Liver (tissue), 8 donors: ENCODE measurements at regions not wholly inside any gene's neighbourhood (a gene's known extent, or its start where the extent isn't known, plus 50 kb on each side); places are given as distances from the start of the nearest gene placed in this dataset.

Experiments
- DNase-seq: peaks from one replicate; pipeline ENCODE4 v3.0.0-alpha.2; 2017; ENCODE audit warnings: low spot score
- H3K27ac ChIP-seq, 2 donors: one replicate each; pipeline ENCODE4 v1.7.0; 2013; ENCODE audit warnings: inconsistent platforms in 2 of 2, low read length in 2 of 2, control low read depth in 1 of 2, low read depth in 1 of 2, mild to moderate bottlenecking in 1 of 2
- H3K27me3 ChIP-seq, 4 donors: one replicate each; pipeline versions ENCODE4 v1.6.1 to v1.7.0; 2013; ENCODE audit warnings: low read length in 3 of 4, inconsistent platforms in 1 of 4, mild to moderate bottlenecking in 1 of 4, moderate library complexity in 1 of 4; ENCODE audit not compliant: control insufficient read depth in 4 of 4, insufficient read depth in 4 of 4
- H3K36me3 ChIP-seq, 4 donors: one replicate each; pipeline versions ENCODE4 v1.6.1 to v1.7.0; 2013; ENCODE audit warnings: low read length in 3 of 4, mild to moderate bottlenecking in 3 of 4, low read depth in 1 of 4, moderate library complexity in 1 of 4; ENCODE audit not compliant: control insufficient read depth in 4 of 4, insufficient read depth in 3 of 4
- H3K4me1 ChIP-seq, 4 donors: one replicate each; pipeline versions ENCODE4 v1.6.1 to v1.7.0; 2013; ENCODE audit warnings: low read length in 3 of 4, mild to moderate bottlenecking in 3 of 4, moderate library complexity in 1 of 4; ENCODE audit not compliant: control insufficient read depth in 4 of 4, insufficient read depth in 4 of 4
- H3K4me3 ChIP-seq, 3 donors: one replicate each; pipeline versions ENCODE4 v1.6.1 to v1.7.0; 2013; ENCODE audit warnings: low read length in 3 of 3, control low read depth in 1 of 3, low read depth in 1 of 3, mild to moderate bottlenecking in 1 of 3
- H3K9ac ChIP-seq, 2 donors: one replicate each; pipeline ENCODE4 v1.7.0; 2013; ENCODE audit warnings: low read length in 2 of 2, mild to moderate bottlenecking in 2 of 2, moderate library complexity in 2 of 2, control low read depth in 1 of 2, low read depth in 1 of 2
- H3K9me3 ChIP-seq, 4 donors: one replicate each; pipeline versions ENCODE4 v1.6.1 to v1.7.0; 2013; ENCODE audit warnings: low read length in 3 of 4; ENCODE audit not compliant: control insufficient read depth in 4 of 4
- EGR1 ChIP-seq, 2 donors: IDR thresholded peaks; 2 replicates each; pipeline ENCODE4 v1.6.1; 2016 to 2018; ENCODE audit warnings: antibody characterized with exemption in 2 of 2, low read depth in 2 of 2
- FOXA2 ChIP-seq: IDR thresholded peaks from 2 replicates; pipeline ENCODE4 v1.6.1; 2016; ENCODE audit warnings: antibody characterized with exemption
- GABPA ChIP-seq, 2 donors: IDR thresholded peaks in 1 of 2; conservative IDR thresholded peaks in 1 of 2; 2 replicates each; pipeline ENCODE4 v1.6.1; 2016; ENCODE audit warnings: antibody characterized with exemption in 2 of 2, mild to moderate bottlenecking in 1 of 2, moderate library complexity in 1 of 2
- HNF4A ChIP-seq, 2 donors: conservative IDR thresholded peaks; 2 replicates each; pipeline ENCODE4 v1.6.1; 2016; ENCODE audit warnings: antibody characterized with exemption in 2 of 2, mild to moderate bottlenecking in 2 of 2
- HNF4G ChIP-seq: IDR thresholded peaks from 2 replicates; pipeline ENCODE4 v1.6.1; 2016; ENCODE audit warnings: antibody characterized with exemption
- JUND ChIP-seq, 2 donors: IDR thresholded peaks; 2 replicates each; pipeline ENCODE4 v1.6.1; 2016; ENCODE audit warnings: antibody characterized with exemption in 2 of 2
- NR2F2 ChIP-seq: IDR thresholded peaks from 2 replicates; pipeline ENCODE4 v1.6.1; 2016; ENCODE audit warnings: antibody characterized with exemption
- SP1 ChIP-seq: IDR thresholded peaks from 2 replicates; pipeline ENCODE4 v1.6.1; 2018; ENCODE audit warnings: antibody characterized with exemption, mild to moderate bottlenecking
- TAF1 ChIP-seq: conservative IDR thresholded peaks from 2 replicates; pipeline ENCODE4 v1.6.1; 2016; ENCODE audit warnings: antibody characterized with exemption, mild to moderate bottlenecking
- YY1 ChIP-seq: IDR thresholded peaks from 2 replicates; pipeline ENCODE4 v1.6.1; 2016; ENCODE audit warnings: antibody characterized with exemption, mild to moderate bottlenecking
- WGBS: extraction: QIAGEN DNeasy Blood & Tissue Kit; methylation state at CpG from one replicate; pipeline ENCODE4 v1.1.7; 2013; 5-methylcytosine and 5-hydroxymethylcytosine counted together
- TF ChIP-seq, protein P1 (sequence below): IDR thresholded peaks from 2 replicates; pipeline ENCODE4 v1.6.1; 2016; ENCODE audit warnings: antibody characterized with exemption, mild to moderate bottlenecking
- TF ChIP-seq, protein P2 (sequence below): fragments of 150-350 bp; IDR thresholded peaks from 2 replicates; pipeline ENCODE4 v1.5.1; 2017; ENCODE audit warnings: improper control_type of control experiment, low read depth, low read length; ENCODE audit not compliant: missing input control
- TF ChIP-seq, protein P3 (sequence below): IDR thresholded peaks from 2 replicates; pipeline ENCODE4 v1.6.1; 2016; ENCODE audit warnings: antibody characterized with exemption
- TF ChIP-seq, protein P4 (sequence below): IDR thresholded peaks from 2 replicates; pipeline ENCODE4 v1.6.1; 2016; ENCODE audit warnings: antibody characterized with exemption
- TF ChIP-seq, protein P5 (sequence below): IDR thresholded peaks from 2 replicates; pipeline ENCODE4 v1.6.1; 2016; ENCODE audit warnings: antibody characterized with exemption
- donor health status: healthy.
- donor health status: healthy.
- donor health status: healthy.
- donor health status: healthy.
- donor health status: healthy.

DNA sequence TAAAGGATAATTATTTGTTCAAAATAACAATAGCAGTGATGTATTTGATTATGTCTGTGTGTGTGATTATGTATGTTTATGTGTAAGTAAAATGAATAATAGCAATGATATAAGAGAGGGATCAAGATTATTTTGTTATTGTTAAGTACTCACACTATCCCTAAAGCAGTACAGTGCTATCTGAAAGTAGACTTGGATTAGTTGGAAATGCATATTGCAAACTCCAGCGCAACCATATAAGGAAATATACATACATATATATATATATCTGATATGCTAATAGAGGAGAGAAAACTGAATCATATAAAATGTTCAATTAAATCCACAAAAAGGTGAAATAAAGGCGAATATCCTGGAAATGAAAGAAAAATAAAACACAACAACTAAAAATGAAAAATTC is 268.4 kb downstream of the HINT1 start:
- Histone ChIP-seq H3K9ac (no peak overlapping the region), H3K27me3 (no peaks in the 10 kb centered on the region), H3K36me3 (no peaks in the 10 kb centered on the region), H3K4me3 (no peak overlapping the region), H3K27ac (no peak overlapping the region), H3K9me3 (no peaks in the 10 kb centered on the region), H3K4me1 (no peaks in the 10 kb centered on the region)
- no peak for DNase-seq
- TF ChIP-seq EGR1 (IDR thresholded peaks at IDR 0.05; ENCODE audit: low read depth in 2 of 2) (no peak), YY1 (no peak), GABPA (IDR thresholded peaks at IDR 0.05 in 1 of 2, conservative IDR thresholded peaks at IDR 0.05 in 1 of 2) (no peak), JUND (IDR thresholded peaks at IDR 0.05) (no peak), SP1 (no peak), NR2F2 (no peak), FOXA2 (no peak)
- TF ChIP-seq, protein P1, sequence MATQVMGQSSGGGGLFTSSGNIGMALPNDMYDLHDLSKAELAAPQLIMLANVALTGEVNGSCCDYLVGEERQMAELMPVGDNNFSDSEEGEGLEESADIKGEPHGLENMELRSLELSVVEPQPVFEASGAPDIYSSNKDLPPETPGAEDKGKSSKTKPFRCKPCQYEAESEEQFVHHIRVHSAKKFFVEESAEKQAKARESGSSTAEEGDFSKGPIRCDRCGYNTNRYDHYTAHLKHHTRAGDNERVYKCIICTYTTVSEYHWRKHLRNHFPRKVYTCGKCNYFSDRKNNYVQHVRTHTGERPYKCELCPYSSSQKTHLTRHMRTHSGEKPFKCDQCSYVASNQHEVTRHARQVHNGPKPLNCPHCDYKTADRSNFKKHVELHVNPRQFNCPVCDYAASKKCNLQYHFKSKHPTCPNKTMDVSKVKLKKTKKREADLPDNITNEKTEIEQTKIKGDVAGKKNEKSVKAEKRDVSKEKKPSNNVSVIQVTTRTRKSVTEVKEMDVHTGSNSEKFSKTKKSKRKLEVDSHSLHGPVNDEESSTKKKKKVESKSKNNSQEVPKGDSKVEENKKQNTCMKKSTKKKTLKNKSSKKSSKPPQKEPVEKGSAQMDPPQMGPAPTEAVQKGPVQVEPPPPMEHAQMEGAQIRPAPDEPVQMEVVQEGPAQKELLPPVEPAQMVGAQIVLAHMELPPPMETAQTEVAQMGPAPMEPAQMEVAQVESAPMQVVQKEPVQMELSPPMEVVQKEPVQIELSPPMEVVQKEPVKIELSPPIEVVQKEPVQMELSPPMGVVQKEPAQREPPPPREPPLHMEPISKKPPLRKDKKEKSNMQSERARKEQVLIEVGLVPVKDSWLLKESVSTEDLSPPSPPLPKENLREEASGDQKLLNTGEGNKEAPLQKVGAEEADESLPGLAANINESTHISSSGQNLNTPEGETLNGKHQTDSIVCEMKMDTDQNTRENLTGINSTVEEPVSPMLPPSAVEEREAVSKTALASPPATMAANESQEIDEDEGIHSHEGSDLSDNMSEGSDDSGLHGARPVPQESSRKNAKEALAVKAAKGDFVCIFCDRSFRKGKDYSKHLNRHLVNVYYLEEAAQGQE = no peak
- TF ChIP-seq, protein P2, sequence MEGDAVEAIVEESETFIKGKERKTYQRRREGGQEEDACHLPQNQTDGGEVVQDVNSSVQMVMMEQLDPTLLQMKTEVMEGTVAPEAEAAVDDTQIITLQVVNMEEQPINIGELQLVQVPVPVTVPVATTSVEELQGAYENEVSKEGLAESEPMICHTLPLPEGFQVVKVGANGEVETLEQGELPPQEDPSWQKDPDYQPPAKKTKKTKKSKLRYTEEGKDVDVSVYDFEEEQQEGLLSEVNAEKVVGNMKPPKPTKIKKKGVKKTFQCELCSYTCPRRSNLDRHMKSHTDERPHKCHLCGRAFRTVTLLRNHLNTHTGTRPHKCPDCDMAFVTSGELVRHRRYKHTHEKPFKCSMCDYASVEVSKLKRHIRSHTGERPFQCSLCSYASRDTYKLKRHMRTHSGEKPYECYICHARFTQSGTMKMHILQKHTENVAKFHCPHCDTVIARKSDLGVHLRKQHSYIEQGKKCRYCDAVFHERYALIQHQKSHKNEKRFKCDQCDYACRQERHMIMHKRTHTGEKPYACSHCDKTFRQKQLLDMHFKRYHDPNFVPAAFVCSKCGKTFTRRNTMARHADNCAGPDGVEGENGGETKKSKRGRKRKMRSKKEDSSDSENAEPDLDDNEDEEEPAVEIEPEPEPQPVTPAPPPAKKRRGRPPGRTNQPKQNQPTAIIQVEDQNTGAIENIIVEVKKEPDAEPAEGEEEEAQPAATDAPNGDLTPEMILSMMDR = no peak
- TF ChIP-seq, protein P3, sequence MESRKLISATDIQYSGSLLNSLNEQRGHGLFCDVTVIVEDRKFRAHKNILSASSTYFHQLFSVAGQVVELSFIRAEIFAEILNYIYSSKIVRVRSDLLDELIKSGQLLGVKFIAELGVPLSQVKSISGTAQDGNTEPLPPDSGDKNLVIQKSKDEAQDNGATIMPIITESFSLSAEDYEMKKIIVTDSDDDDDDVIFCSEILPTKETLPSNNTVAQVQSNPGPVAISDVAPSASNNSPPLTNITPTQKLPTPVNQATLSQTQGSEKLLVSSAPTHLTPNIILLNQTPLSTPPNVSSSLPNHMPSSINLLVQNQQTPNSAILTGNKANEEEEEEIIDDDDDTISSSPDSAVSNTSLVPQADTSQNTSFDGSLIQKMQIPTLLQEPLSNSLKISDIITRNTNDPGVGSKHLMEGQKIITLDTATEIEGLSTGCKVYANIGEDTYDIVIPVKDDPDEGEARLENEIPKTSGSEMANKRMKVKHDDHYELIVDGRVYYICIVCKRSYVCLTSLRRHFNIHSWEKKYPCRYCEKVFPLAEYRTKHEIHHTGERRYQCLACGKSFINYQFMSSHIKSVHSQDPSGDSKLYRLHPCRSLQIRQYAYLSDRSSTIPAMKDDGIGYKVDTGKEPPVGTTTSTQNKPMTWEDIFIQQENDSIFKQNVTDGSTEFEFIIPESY = no peak
- WGBS = 78% methylated on average over 2 of the region's 2 CpGs

DNA sequence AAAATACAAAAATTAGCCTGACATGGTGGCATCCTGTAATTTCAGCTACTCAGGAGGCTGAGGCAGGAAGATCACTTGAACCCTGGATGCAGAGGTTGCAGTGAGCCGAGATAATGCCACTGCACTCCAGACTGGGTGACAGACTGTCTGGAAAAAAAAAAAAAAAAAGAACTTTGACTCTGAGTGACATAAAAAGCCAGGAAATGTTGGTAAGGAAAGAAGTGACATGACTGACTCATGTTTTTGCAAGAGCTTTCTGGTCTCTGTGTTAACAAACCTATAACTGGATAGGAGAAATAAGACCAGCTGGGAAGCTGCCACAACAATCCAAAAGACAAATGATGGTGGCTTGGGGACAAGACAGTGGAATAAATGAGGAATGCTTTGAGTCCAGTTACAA is 272.1 kb downstream of the HINT1 start:
- H3K27me3 ChIP-seq = no peaks in the 10 kb centered on the region
- H3K4me3 ChIP-seq = no peak overlapping the region
- DNase-seq = no peak
- H3K9ac ChIP-seq = no peak overlapping the region
- 62% methylated on average over 1 of the region's 1 CpG for WGBS
- H3K9me3 ChIP-seq = no peaks in the 10 kb centered on the region
- H3K36me3 ChIP-seq = no peaks in the 10 kb centered on the region
- H3K27ac ChIP-seq = no peak overlapping the region
- no peaks in the 10 kb centered on the region for H3K4me1 ChIP-seq
- TF ChIP-seq JUND (IDR thresholded peaks at IDR 0.05) (no peak), FOXA2 (no peak)

DNA sequence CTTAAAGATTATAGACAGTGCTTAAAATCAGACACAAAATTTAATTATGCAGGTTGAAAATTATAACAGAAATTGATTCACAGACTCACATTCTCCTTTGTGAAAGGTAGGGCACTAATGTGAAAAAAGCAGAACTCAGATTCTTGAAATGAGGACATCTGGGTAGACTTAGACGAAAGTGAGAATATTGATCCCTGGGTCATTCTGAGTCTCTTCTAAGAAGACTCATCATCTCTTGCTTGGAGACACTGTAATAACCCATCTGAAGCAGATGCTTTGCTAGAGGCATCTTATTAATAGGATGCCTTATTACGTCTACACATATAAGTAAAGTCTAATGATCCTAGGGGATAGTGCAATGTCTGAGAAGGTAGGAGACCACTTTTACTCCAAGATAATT is 274.4 kb downstream of the HINT1 start:
- no peak overlapping the region for H3K27ac ChIP-seq
- no peak overlapping the region for H3K9ac ChIP-seq
- TF ChIP-seq GABPA (IDR thresholded peaks at IDR 0.05 in 1 of 2, conservative IDR thresholded peaks at IDR 0.05 in 1 of 2) (no peak), HNF4A (conservative IDR thresholded peaks at IDR 0.05) (no peak), TAF1 (no peak), HNF4G (no peak)
- TF ChIP-seq, protein P3 = no peak
- TF ChIP-seq, protein P4, sequence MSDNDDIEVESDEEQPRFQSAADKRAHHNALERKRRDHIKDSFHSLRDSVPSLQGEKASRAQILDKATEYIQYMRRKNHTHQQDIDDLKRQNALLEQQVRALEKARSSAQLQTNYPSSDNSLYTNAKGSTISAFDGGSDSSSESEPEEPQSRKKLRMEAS = no peak
- TF ChIP-seq, protein P5, sequence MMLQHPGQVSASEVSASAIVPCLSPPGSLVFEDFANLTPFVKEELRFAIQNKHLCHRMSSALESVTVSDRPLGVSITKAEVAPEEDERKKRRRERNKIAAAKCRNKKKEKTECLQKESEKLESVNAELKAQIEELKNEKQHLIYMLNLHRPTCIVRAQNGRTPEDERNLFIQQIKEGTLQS = no peak
- no peaks in the 10 kb centered on the region for H3K36me3 ChIP-seq
- WGBS = 95% methylated on average over 2 of the region's 2 CpGs
- no peaks in the 10 kb centered on the region for H3K27me3 ChIP-seq
- no peak for DNase-seq
- H3K4me1 ChIP-seq = peaks cover 0 to under 1% (median 0%) of the 10 kb centered on the region in 4 donors
- no peak overlapping the region for H3K4me3 ChIP-seq
- no peaks in the 10 kb centered on the region for H3K9me3 ChIP-seq
